ENCODE measurements at regions not wholly inside any gene's neighbourhood (a gene's known extent, or its start where the extent isn't known, plus 50 kb on each side); places are given as distances from the start of the nearest gene placed in this dataset.

GRCh38 chr7:144957998-144958397 is 122.1 kb upstream of the TPK1 start:
- H3K4me1 ChIP-seq (ENCODE audit: control insufficient read depth in 5 of 5, insufficient read depth in 5 of 5, low read length in 5 of 5), result no peaks in the 10 kb centered on the region
- DNase-seq (no peak), ATAC-seq (ENCODE audit: insufficient read depth, low FRiP score) (no peak)
- H3K4me3 ChIP-seq, result no peak overlapping the region
- 69 to 75% methylated on average over 2 of the region's 2 CpGs for WGBS, 2 donors
- H3K27ac ChIP-seq (ENCODE audit: low read depth in 1 of 2, low read length in 1 of 2), result no peak overlapping the region
- TF ChIP-seq CTCF (IDR thresholded peaks at IDR 0.05; ENCODE audit: control extremely low read depth, extremely low read depth), result no peak
- H3K9me3 ChIP-seq (ENCODE audit: control insufficient read depth in 4 of 4, insufficient read depth in 3 of 4, low read length in 3 of 4), result peaks cover 0 to 7% (median 2%) of the 10 kb centered on the region in 4 donors
- H3K27me3 ChIP-seq (ENCODE audit: control insufficient read depth in 3 of 3, insufficient read depth in 3 of 3, low read length in 2 of 3), result no peaks in the 10 kb centered on the region
- no peaks in the 10 kb centered on the region for H3K36me3 ChIP-seq (ENCODE audit: control insufficient read depth in 4 of 4, insufficient read depth in 4 of 4, low read length in 4 of 4)
- H3K9ac ChIP-seq (ENCODE audit: insufficient read depth in 1 of 2, low read length in 2 of 2), result no peak overlapping the region

- H3K27ac ChIP-seq (ENCODE audit: low read depth in 1 of 2, low read length in 1 of 2), result no peak overlapping the region
- DNase-seq (no peak), ATAC-seq (ENCODE audit: insufficient read depth, low FRiP score) (no peak)
- no peak overlapping the region for H3K9ac ChIP-seq (ENCODE audit: insufficient read depth in 1 of 2, low read length in 2 of 2)
- TF ChIP-seq CTCF (IDR thresholded peaks at IDR 0.05; ENCODE audit: control extremely low read depth, extremely low read depth), result no peak
- WGBS, 2 donors, result 82 to 91% methylated on average over 1 of the region's 1 CpG
- no peaks in the 10 kb centered on the region for H3K36me3 ChIP-seq (ENCODE audit: control insufficient read depth in 4 of 4, insufficient read depth in 4 of 4, low read length in 4 of 4)
- no peaks in the 10 kb centered on the region for H3K4me1 ChIP-seq (ENCODE audit: control insufficient read depth in 5 of 5, insufficient read depth in 5 of 5, low read length in 5 of 5)
- no peaks in the 10 kb centered on the region for H3K27me3 ChIP-seq (ENCODE audit: control insufficient read depth in 3 of 3, insufficient read depth in 3 of 3, low read length in 2 of 3)
- peaks cover 0 to 7% (median 2%) of the 10 kb centered on the region in 4 donors for H3K9me3 ChIP-seq (ENCODE audit: control insufficient read depth in 4 of 4, insufficient read depth in 3 of 4, low read length in 3 of 4)
- no peak overlapping the region for H3K4me3 ChIP-seq
Observed at GRCh38 chr7:144955422-144955821, 119.6 kb upstream of the TPK1 start.

GRCh38 chr7:144941127-144941526 is 105.3 kb upstream of the TPK1 start:
- Histone ChIP-seq H3K27me3 (ENCODE audit: control insufficient read depth in 3 of 3, insufficient read depth in 3 of 3, low read length in 2 of 3) (no peaks in the 10 kb centered on the region), H3K4me1 (ENCODE audit: control insufficient read depth in 5 of 5, insufficient read depth in 5 of 5, low read length in 5 of 5) (no peaks in the 10 kb centered on the region), H3K4me3 (no peak overlapping the region), H3K9me3 (ENCODE audit: control insufficient read depth in 4 of 4, insufficient read depth in 3 of 4, low read length in 3 of 4) (no peaks in the 10 kb centered on the region), H3K27ac (ENCODE audit: low read depth in 1 of 2, low read length in 1 of 2) (no peak overlapping the region), H3K9ac (ENCODE audit: insufficient read depth in 1 of 2, low read length in 2 of 2) (no peak overlapping the region), H3K36me3 (ENCODE audit: control insufficient read depth in 4 of 4, insufficient read depth in 4 of 4, low read length in 4 of 4) (no peaks in the 10 kb centered on the region)
- no peak for ATAC-seq (ENCODE audit: insufficient read depth, low FRiP score)
- WGBS, 2 donors, result 89 to 100% methylated on average over 1 of the region's 1 CpG
- TF ChIP-seq CTCF (IDR thresholded peaks at IDR 0.05; ENCODE audit: control extremely low read depth, extremely low read depth), result no peak
- DNase-seq, result no peak

- Histone ChIP-seq H3K9me3 (ENCODE audit: control insufficient read depth in 4 of 4, insufficient read depth in 3 of 4, low read length in 3 of 4) (peaks cover 0 to 2% (median 0%) of the 10 kb centered on the region in 4 donors), H3K36me3 (ENCODE audit: control insufficient read depth in 4 of 4, insufficient read depth in 4 of 4, low read length in 4 of 4) (no peaks in the 10 kb centered on the region), H3K4me1 (ENCODE audit: control insufficient read depth in 5 of 5, insufficient read depth in 5 of 5, low read length in 5 of 5) (no peaks in the 10 kb centered on the region), H3K4me3 (no peak overlapping the region), H3K27me3 (ENCODE audit: control insufficient read depth in 3 of 3, insufficient read depth in 3 of 3, low read length in 2 of 3) (no peaks in the 10 kb centered on the region), H3K9ac (ENCODE audit: insufficient read depth in 1 of 2, low read length in 2 of 2) (no peak overlapping the region), H3K27ac (ENCODE audit: low read depth in 1 of 2, low read length in 1 of 2) (no peak overlapping the region)
- ATAC-seq (ENCODE audit: insufficient read depth, low FRiP score), result no peak
- WGBS, 2 donors, result 63 to 73% methylated on average over 1 to 2 of the region's 2 CpGs
- no peak for TF ChIP-seq CTCF (IDR thresholded peaks at IDR 0.05; ENCODE audit: control extremely low read depth, extremely low read depth)
- no peak for DNase-seq
Observed at GRCh38 chr7:144937199-144937598, 101.3 kb upstream of the TPK1 start.

Data from lung (tissue), 11 donors.